Neural progenitor cell (in vitro differentiated cells): ENCODE measurements at regions not wholly inside any gene's neighbourhood (a gene's known extent, or its start where the extent isn't known, plus 50 kb on each side); places are given as distances from the start of the nearest gene placed in this dataset.

Source experiments
- DNase-seq: peaks from one replicate; pipeline ENCODE4 v3.0.0-alpha.2; 2016; ENCODE audit warnings: low spot score
- H2AFZ ChIP-seq: fragments of 200-600 bp; sonication (generic); replicated peaks from 2 replicates; pipeline ENCODE4 v1.6.1; 2016; ENCODE audit warnings: antibody characterized with exemption
- H3F3A ChIP-seq: fragments of 200-600 bp; sonication (generic); 2 replicates; pipeline ENCODE4 v1.6.1; 2016; ENCODE audit warnings: antibody characterized with exemption, low read depth
- H3K27ac ChIP-seq: fragments of 200-600 bp; sonication (generic); 2 replicates; pipeline ENCODE4 v1.5.1; 2016; ENCODE audit warnings: mild to moderate bottlenecking
- H3K27me3 ChIP-seq: fragments of 200-600 bp; sonication (generic); 2 replicates; pipeline ENCODE4 v1.6.1; 2016; ENCODE audit warnings: mild to moderate bottlenecking, moderate library complexity
- H3K36me3 ChIP-seq: fragments of 200-600 bp; sonication (generic); 2 replicates; pipeline ENCODE4 v1.5.1; 2016
- H3K4me1 ChIP-seq: fragments of 200-600 bp; sonication (generic); 2 replicates; pipeline ENCODE4 v1.6.1; 2016; ENCODE audit warnings: mixed run types
- H3K4me2 ChIP-seq: fragments of 200-600 bp; sonication (generic); 2 replicates; pipeline ENCODE4 v1.6.1; 2016
- H3K4me3 ChIP-seq: fragments of 200-600 bp; sonication (generic); 2 replicates; pipeline ENCODE4 v1.5.1; 2016
- H3K79me2 ChIP-seq: fragments of 200-600 bp; sonication (generic); 2 replicates; pipeline ENCODE4 v1.6.1; 2016; ENCODE audit warnings: low read depth
- H3K9ac ChIP-seq: fragments of 200-600 bp; sonication (generic); 2 replicates; pipeline ENCODE4 v1.6.1; 2016
- H3K9me3 ChIP-seq: fragments of 200-600 bp; sonication (generic); 2 replicates; pipeline ENCODE4 v1.5.1; 2016; ENCODE audit warnings: low read depth
- H4K20me1 ChIP-seq: fragments of 200-600 bp; sonication (generic); 2 replicates; pipeline ENCODE4 v1.6.1; 2016; ENCODE audit warnings: low read depth
- H3K27ac Mint-ChIP-seq: 3 replicates; pipeline ENCODE4 v1.8.0; 2021; ENCODE audit warnings: mixed read lengths
- H3K27me3 Mint-ChIP-seq: 2 replicates; pipeline ENCODE4 v1.8.0; 2022; ENCODE audit warnings: low read depth, mild to moderate bottlenecking, inconsistent platforms, moderate library complexity, mixed read lengths; ENCODE audit not compliant: insufficient read depth
- H3K36me3 Mint-ChIP-seq: 3 replicates; pipeline ENCODE4 v1.8.0; 2021; ENCODE audit warnings: mixed read lengths
- H3K4me1 Mint-ChIP-seq: 3 replicates; pipeline ENCODE4 v1.8.0; 2021; ENCODE audit warnings: mixed read lengths
- H3K4me3 Mint-ChIP-seq: 3 replicates; pipeline ENCODE4 v1.8.0; 2021; ENCODE audit warnings: mild to moderate bottlenecking, moderate library complexity, mixed read lengths
- H3K9me3 Mint-ChIP-seq: 3 replicates; pipeline ENCODE4 v1.8.0; 2020; ENCODE audit warnings: mixed read lengths
- CTCF ChIP-seq: fragments of 200-600 bp; sonication (generic); IDR thresholded peaks from 2 replicates; pipeline ENCODE4 v1.5.1; 2017; ENCODE audit warnings: antibody characterized with exemption, mild to moderate bottlenecking
- EZH2 ChIP-seq: fragments of 200-600 bp; sonication (generic); IDR thresholded peaks from 2 replicates; pipeline ENCODE4 v1.6.1; 2017; ENCODE audit warnings: antibody characterized with exemption, mild to moderate bottlenecking, moderate library complexity
- EZH2phosphoT487 ChIP-seq: fragments of 200-600 bp; sonication (generic); IDR thresholded peaks from 2 replicates; pipeline ENCODE4 v1.6.1; 2017; ENCODE audit warnings: antibody characterized with exemption

- H3K36me3 ChIP-seq, result no peaks in the 10 kb centered on the region
- Mint-ChIP-seq H3K36me3 (no peaks in the 10 kb centered on the region), H3K27ac (no peak overlapping the region), H3K4me3 (no peak overlapping the region), H3K27me3 (no peaks in the 10 kb centered on the region), H3K4me1 (peaks cover 15% of the 10 kb centered on the region), H3K9me3 (no peaks in the 10 kb centered on the region)
- H4K20me1 ChIP-seq, result no peaks in the 10 kb centered on the region
- peak overlapping the region; percentile 87 for H3K27ac ChIP-seq
- H3K9me3 ChIP-seq, result no peaks in the 10 kb centered on the region
- H3K9ac ChIP-seq, result no peak overlapping the region
- H3K4me1 ChIP-seq, result peaks cover 57% of the 10 kb centered on the region
- peak overlapping the region; percentile 27 for H2AFZ ChIP-seq
- TF ChIP-seq EZH2, result no peak
- H3K79me2 ChIP-seq, result no peaks in the 10 kb centered on the region
- peaks cover 21% of the 10 kb centered on the region for H3F3A ChIP-seq
- H3K27me3 ChIP-seq, result no peaks in the 10 kb centered on the region
- H3K4me3 ChIP-seq, result no peak overlapping the region
- peak overlapping the region; percentile 67 for H3K4me2 ChIP-seq
- DNase-seq, result peak; percentile 41
These were observed 244.0 kb downstream of the CPXCR1 start for GRCh38 chrX:88990882-88991582.

GRCh38 chrX:88991583-88992132 lies 244.6 kb downstream of the CPXCR1 start:
- Histone ChIP-seq H4K20me1 (no peaks in the 10 kb centered on the region), H3K27ac (peak overlapping the region; percentile 87), H3K9me3 (no peaks in the 10 kb centered on the region), H2AFZ (peak overlapping the region; percentile 27), H3K4me2 (peak overlapping the region; percentile 67), H3K27me3 (no peaks in the 10 kb centered on the region), H3K4me3 (peak overlapping the region; percentile 8), H3K9ac (no peak overlapping the region), H3F3A (peaks cover 21% of the 10 kb centered on the region), H3K4me1 (peaks cover 57% of the 10 kb centered on the region), H3K36me3 (peaks cover 3% of the 10 kb centered on the region), H3K79me2 (no peaks in the 10 kb centered on the region)
- peaks cover 15% of the 10 kb centered on the region for H3K4me1 Mint-ChIP-seq
- no peaks in the 10 kb centered on the region for H3K27me3 Mint-ChIP-seq
- no peaks in the 10 kb centered on the region for H3K36me3 Mint-ChIP-seq
- peak; percentile 46 for DNase-seq
- peaks cover under 1% of the 10 kb centered on the region for H3K9me3 Mint-ChIP-seq
- TF ChIP-seq CTCF (no peak), EZH2phosphoT487 (no peak), EZH2 (no peak)
- H3K4me3 Mint-ChIP-seq, result no peak overlapping the region
- no peak overlapping the region for H3K27ac Mint-ChIP-seq

- Histone ChIP-seq H3K27me3 (no peaks in the 10 kb centered on the region), H3K36me3 (no peaks in the 10 kb centered on the region), H3F3A (no peaks in the 10 kb centered on the region), H3K79me2 (no peaks in the 10 kb centered on the region), H3K4me1 (no peaks in the 10 kb centered on the region), H4K20me1 (no peaks in the 10 kb centered on the region), H3K27ac (no peak overlapping the region), H2AFZ (no peak overlapping the region), H3K9ac (no peak overlapping the region), H3K4me2 (no peak overlapping the region), H3K9me3 (no peaks in the 10 kb centered on the region), H3K4me3 (no peak overlapping the region)
- Mint-ChIP-seq H3K9me3 (peaks cover 10% of the 10 kb centered on the region), H3K27me3 (no peaks in the 10 kb centered on the region), H3K4me3 (no peak overlapping the region), H3K36me3 (no peaks in the 10 kb centered on the region), H3K4me1 (no peaks in the 10 kb centered on the region), H3K27ac (no peak overlapping the region)
- TF ChIP-seq CTCF (no peak), EZH2 (no peak), EZH2phosphoT487 (no peak)
- no peak for DNase-seq
These were observed 274.9 kb downstream of the CPXCR1 start for GRCh38 chrX:89021964-89022363.

- no peaks in the 10 kb centered on the region for H3K36me3 Mint-ChIP-seq
- H3K4me3 Mint-ChIP-seq, result no peak overlapping the region
- peaks cover 2% of the 10 kb centered on the region for H3K27me3 Mint-ChIP-seq
These were observed 286.7 kb downstream of the CPXCR1 start for GRCh38 chrX:89033723-89034122.

More at GRCh38 chrX:89033723-89034122, 286.7 kb downstream of the CPXCR1 start:
- Histone ChIP-seq H3F3A (no peaks in the 10 kb centered on the region), H4K20me1 (no peaks in the 10 kb centered on the region), H2AFZ (no peak overlapping the region), H3K4me1 (no peaks in the 10 kb centered on the region), H3K36me3 (peaks cover 7% of the 10 kb centered on the region), H3K4me3 (no peak overlapping the region), H3K4me2 (no peak overlapping the region), H3K9ac (no peak overlapping the region), H3K9me3 (peaks cover 7% of the 10 kb centered on the region), H3K27me3 (no peaks in the 10 kb centered on the region), H3K79me2 (no peaks in the 10 kb centered on the region), H3K27ac (no peak overlapping the region)
- H3K4me1 Mint-ChIP-seq, result no peaks in the 10 kb centered on the region
- H3K9me3 Mint-ChIP-seq, result peaks cover 16% of the 10 kb centered on the region
- H3K27ac Mint-ChIP-seq, result no peak overlapping the region
- DNase-seq, result no peak
- TF ChIP-seq CTCF (no peak), EZH2phosphoT487 (no peak), EZH2 (no peak)
